HCT116 (cell line): ENCODE measurements at regions not wholly inside any gene's neighbourhood (a gene's known extent, or its start where the extent isn't known, plus 50 kb on each side); places are given as distances from the start of the nearest gene placed in this dataset.
"Not testable (repeated sequence)": the region's sequence is repeated elsewhere in the genome, so short reads cannot be mapped to it uniquely, and the experiment has no call there.

Source experiments
- ATAC-seq: fragments of 200-7000 bp; cut with Tn5 transposase; 2 replicates; pipeline ENCODE4 v1.9.1; 2020; ENCODE audit warnings: mild to moderate bottlenecking, moderate library complexity
- BruUV-seq: library from RNA; stranded (reverse); fragments of 400-500 nt; replicated peaks from 2 replicates; lab custom pipeline; 2021; lab: Mats Ljungman, UMichigan
- CTCF ChIA-PET: fragments of 300-600 bp; sonication (Branson Sonifier 250); formaldehyde crosslinking; loops from one replicate; lab custom pipeline; 2021; ENCODE audit warnings: antibody characterized with exemption; lab: Charles Lee
- POLR2A ChIA-PET: fragments of 300-600, 350-600 bp; sonication (Branson Sonifier 250); formaldehyde crosslinking; loops from one replicate; lab custom pipeline; 2021; ENCODE audit warnings: antibody characterized with exemption; lab: Charles Lee
- RAD21 ChIA-PET, 2 experiments: fragments of 300-600 bp; sonication (Branson Sonifier 250); formaldehyde crosslinking; loops; one replicate each; lab custom pipeline; 2023; ENCODE audit warnings: low total read pairs in 2 of 2; ENCODE audit not compliant: uncharacterized antibody in 2 of 2, unreplicated experiment in 2 of 2, low non-redundant PET in 1 of 2; lab: Charles Lee
- DNase-seq: peaks from one replicate; pipeline ENCODE4 v3.0.0-alpha.2; 2010; ENCODE audit warnings: low read depth, low spot score
- H2AFZ ChIP-seq: fragments of 200-600 bp; shearing (Covaris generic), sonication (generic); 2 replicates; pipeline ENCODE4 v1.6.1; 2017; ENCODE audit warnings: low read depth, mixed run types, mixed read lengths, antibody characterized with exemption, low read length; ENCODE audit not compliant: poor library complexity, severe bottlenecking
- H3K27ac ChIP-seq: 2 replicates; pipeline ENCODE4 v1.5.1; 2012; ENCODE audit warnings: low read depth, low read length
- H3K27me3 ChIP-seq: fragments of 200-600 bp; sonication (generic); 2 replicates; pipeline ENCODE4 v1.6.1; 2016; ENCODE audit warnings: mixed run types, low read length, mixed read lengths; ENCODE audit not compliant: insufficient read depth
- H3K36me3 ChIP-seq, 2 experiments: fragments of 200-500 bp in 1 of 2; fragments of 200-600 bp in 1 of 2; sonication (Bioruptor generic) in 1 of 2; sonication (generic) in 1 of 2; 2 replicates each; pipeline versions ENCODE4 v1.5.1 to v1.6.1; 2014 to 2016; ENCODE audit warnings: low read length in 2 of 2, inconsistent platforms in 1 of 2, mixed read lengths in 1 of 2, mixed run types in 1 of 2; ENCODE audit not compliant: insufficient read depth in 2 of 2, control insufficient read depth in 1 of 2
- H3K4me1 ChIP-seq, 2 experiments: fragments of 200-600 bp in 1 of 2; sonication (generic) in 1 of 2; 2 replicates each; pipeline versions ENCODE4 v1.5.1 to v1.6.1; 2012 to 2017; ENCODE audit warnings: low read length in 2 of 2, inconsistent platforms in 1 of 2, mild to moderate bottlenecking in 1 of 2, mixed read lengths in 1 of 2, mixed run types in 1 of 2, moderate library complexity in 1 of 2; ENCODE audit not compliant: insufficient read depth in 2 of 2, control insufficient read depth in 1 of 2
- H3K4me2 ChIP-seq: fragments of 200-600 bp; sonication (generic); 2 replicates; pipeline ENCODE4 v1.6.1; 2017; ENCODE audit warnings: mixed run types, low read length, mixed read lengths
- H3K4me3 ChIP-seq, 2 experiments: fragments of 200-600 bp in 1 of 2; sonication (generic) in 1 of 2; replicated peaks in 1 of 2; 2 replicates each; pipeline ENCODE4 v1.5.1; 2011 to 2016; ENCODE audit warnings: low read length in 2 of 2, control low read depth in 1 of 2, low read depth in 1 of 2, mild to moderate bottlenecking in 1 of 2, mixed read lengths in 1 of 2, mixed run types in 1 of 2
- H3K79me2 ChIP-seq: fragments of 200-600 bp; sonication (generic); 2 replicates; pipeline ENCODE4 v1.6.1; 2017; ENCODE audit warnings: mild to moderate bottlenecking, mixed run types, low read length, moderate library complexity, mixed read lengths; ENCODE audit not compliant: insufficient read depth
- H3K9ac ChIP-seq: fragments of 200-600 bp; sonication (generic); 2 replicates; pipeline ENCODE4 v1.6.1; 2016; ENCODE audit warnings: low read length, mixed read lengths
- H3K9me2 ChIP-seq: fragments of 200-600 bp; sonication (generic), shearing (Covaris generic); 2 replicates; pipeline ENCODE4 v1.6.1; 2017; ENCODE audit warnings: mixed run types, mild to moderate bottlenecking, moderate library complexity; ENCODE audit not compliant: insufficient read depth
- H3K9me3 ChIP-seq, 2 experiments: fragments of 200-500 bp in 1 of 2; fragments of 200-600 bp in 1 of 2; sonication (Bioruptor generic) in 1 of 2; sonication (generic) in 1 of 2; 2 replicates each; pipeline ENCODE4 v1.6.1; 2014 to 2017; ENCODE audit warnings: low read length in 2 of 2, mixed read lengths in 2 of 2, inconsistent platforms in 1 of 2, low read depth in 1 of 2, mild to moderate bottlenecking in 1 of 2, mixed run types in 1 of 2, moderate library complexity in 1 of 2; ENCODE audit not compliant: control insufficient read depth in 1 of 2, insufficient read depth in 1 of 2
- H4K20me1 ChIP-seq: fragments of 200-600 bp; sonication (generic), shearing (Covaris generic); 2 replicates; pipeline ENCODE4 v1.6.1; 2017; ENCODE audit warnings: mixed run types, mild to moderate bottlenecking, moderate library complexity; ENCODE audit not compliant: insufficient read depth
- MAX ChIP-seq: IDR thresholded peaks from 2 replicates; pipeline ENCODE4 v1.6.1; 2012
- POLR2AphosphoS5 ChIP-seq: IDR thresholded peaks from 2 replicates; pipeline ENCODE4 v1.6.1; 2011; ENCODE audit warnings: mild to moderate bottlenecking, low read depth, low read length, moderate library complexity
- SP1 ChIP-seq: IDR thresholded peaks from 2 replicates; pipeline ENCODE4 v1.6.1; 2012; ENCODE audit warnings: low read depth
- intact Hi-C: fragments of 100-400 bp; cut with micrococcal nuclease; formaldehyde crosslinking; loops from 2 replicates; pipeline ENCODE4 v1.10.0; 2022

GRCh38 chr7:65100499-65100898 is 94.0 kb upstream of the ERV3-1 start:
- H3K9ac ChIP-seq, H3K27ac ChIP-seq, ATAC-seq, BruUV-seq, POLR2A ChIA-PET, H3K4me2 ChIP-seq, H4K20me1 ChIP-seq, RAD21 ChIA-PET, H3K36me3 ChIP-seq, H3K27me3 ChIP-seq, H3K4me3 ChIP-seq, H3K9me2 ChIP-seq, H2AFZ ChIP-seq, H3K4me1 ChIP-seq, H3K9me3 ChIP-seq, H3K79me2 ChIP-seq, DNase-seq, intact Hi-C loops, CTCF ChIA-PET: not testable (repeated sequence)

- ATAC-seq, H3K9ac ChIP-seq: not testable (repeated sequence)
- TSS peak; percentile 86 for BruUV-seq
Observed at GRCh38 chr7:65081669-65082055, 75.2 kb upstream of the ERV3-1 start.

GRCh38 chr7:65080799-65081668 is 74.5 kb upstream of the ERV3-1 start:
- CTCF ChIA-PET, H3K4me1 ChIP-seq, H3K36me3 ChIP-seq, H2AFZ ChIP-seq, intact Hi-C loops, H3K27me3 ChIP-seq, H3K9me3 ChIP-seq, H3K9me2 ChIP-seq, H4K20me1 ChIP-seq, RAD21 ChIA-PET, H3K79me2 ChIP-seq, POLR2A ChIA-PET: not testable (repeated sequence)
- peak overlapping the region; percentile 72 to 73 for H3K4me3 ChIP-seq
- peak; percentile 76 for DNase-seq
- peak overlapping the region; percentile 75 for H3K9ac ChIP-seq
- ATAC-seq: peak; percentile 95
- peak overlapping the region; percentile 58; the same call in 1 of the 2 replicates for H3K27ac ChIP-seq
- TSS peak; percentile 72 for BruUV-seq
- TF ChIP-seq MAX (peak; percentile 32), POLR2AphosphoS5 (peak; percentile 59), SP1 (peak; percentile 40; the same call in 1 of the 2 replicates)
- H3K4me2 ChIP-seq: peak overlapping the region; percentile 72

More at GRCh38 chr7:65081669-65082055, 75.2 kb upstream of the ERV3-1 start:
- DNase-seq, H3K27me3 ChIP-seq, H3K9me3 ChIP-seq, H2AFZ ChIP-seq, POLR2A ChIA-PET, H3K4me1 ChIP-seq, RAD21 ChIA-PET, CTCF ChIA-PET, H3K36me3 ChIP-seq, H3K79me2 ChIP-seq, H3K27ac ChIP-seq, H4K20me1 ChIP-seq, intact Hi-C loops, H3K9me2 ChIP-seq: not testable (repeated sequence)
- Histone ChIP-seq H3K4me3 (peak overlapping the region; percentile 72 to 73), H3K4me2 (peak overlapping the region; percentile 72)

- H3K4me3 ChIP-seq, DNase-seq, CTCF ChIA-PET, H3K9me3 ChIP-seq, H3K79me2 ChIP-seq, H3K27me3 ChIP-seq, H3K9me2 ChIP-seq, H2AFZ ChIP-seq, H3K36me3 ChIP-seq, H3K9ac ChIP-seq, RAD21 ChIA-PET, H4K20me1 ChIP-seq, intact Hi-C loops, BruUV-seq, ATAC-seq, H3K27ac ChIP-seq, POLR2A ChIA-PET, H3K4me1 ChIP-seq, H3K4me2 ChIP-seq: not testable (repeated sequence)
Observed at GRCh38 chr7:65074959-65075358, 68.5 kb upstream of the ERV3-1 start.
